NCI-H2196 treated with DMSO at 0.1 percent for 48 hours (cell line): ENCODE measurements at regions not wholly inside any gene's neighbourhood (a gene's known extent, or its start where the extent isn't known, plus 50 kb on each side); places are given as distances from the start of the nearest gene placed in this dataset.

Source experiments
- DNase-seq: peaks from one replicate; lab custom pipeline; 2025; ENCODE audit not compliant: unreplicated experiment; lab: John Stamatoyannopoulos, UW

GRCh38 chr2:183283209-183283608, 159.0 kb downstream of the NUP35 start:
- no peak for DNase-seq

DNA sequence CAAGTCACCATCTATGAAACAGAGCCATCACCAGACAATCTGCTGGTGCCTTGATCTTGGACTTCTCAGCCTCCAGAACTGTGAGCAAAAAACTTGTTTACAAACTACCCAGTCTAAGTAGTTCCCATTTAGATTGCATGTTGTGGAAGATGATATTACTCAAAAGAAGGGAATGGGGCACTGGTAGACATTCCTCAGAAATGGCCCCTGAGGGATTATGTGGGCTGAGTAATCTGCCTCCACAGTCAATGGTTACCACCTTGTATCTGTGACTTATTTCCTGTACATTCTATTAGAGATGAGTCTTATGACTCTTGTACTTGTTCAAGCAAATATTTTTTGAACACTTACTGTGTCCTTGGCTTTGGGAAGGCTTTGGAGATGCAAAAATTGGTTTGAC, 160.4 kb downstream of the NUP35 start:
- no peak for DNase-seq

DNA sequence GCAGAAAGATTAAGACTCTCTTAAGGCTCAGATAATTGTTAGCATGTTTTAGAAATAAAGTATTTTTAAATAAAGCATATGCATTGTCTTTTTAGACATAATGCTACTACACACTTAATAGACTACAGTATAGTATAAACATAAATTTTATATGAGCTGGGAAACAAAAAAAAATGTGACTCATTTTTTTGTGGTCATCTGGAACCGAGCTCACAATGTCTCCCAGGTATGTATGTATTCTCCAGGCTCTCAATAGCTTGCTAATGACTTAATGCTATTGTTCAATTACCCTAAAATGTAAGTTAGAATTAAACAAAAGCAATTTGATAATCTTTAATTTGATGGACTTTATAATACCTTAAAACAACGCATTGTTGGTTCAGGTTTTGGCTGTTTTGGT, 167.2 kb downstream of the NUP35 start:
- DNase-seq, result no peak

GRCh38 chr2:183292028-183292427, 167.8 kb downstream of the NUP35 start:
- DNase-seq, result no peak

GRCh38 chr2:183339311-183339710, 215.1 kb downstream of the NUP35 start:
- no peak for DNase-seq

DNA sequence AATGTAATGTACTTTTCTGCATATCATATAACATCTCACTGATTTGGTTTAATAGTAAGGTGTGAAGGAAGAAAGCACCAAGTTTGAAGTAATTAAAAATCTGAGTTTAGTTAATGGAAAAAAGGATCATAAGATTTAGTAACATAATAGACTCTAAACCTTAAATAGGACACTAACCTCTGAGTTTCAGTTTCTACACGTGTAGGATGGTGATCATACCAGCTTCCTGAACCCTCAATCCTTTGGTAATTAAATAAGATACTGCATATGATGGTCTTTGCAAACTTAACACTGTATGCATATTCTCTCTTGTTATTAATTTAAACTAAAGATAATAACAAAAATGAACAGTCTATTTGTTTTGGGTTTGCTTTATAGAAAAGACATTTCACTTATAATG, 216.8 kb downstream of the NUP35 start:
- DNase-seq, result no peak

DNA sequence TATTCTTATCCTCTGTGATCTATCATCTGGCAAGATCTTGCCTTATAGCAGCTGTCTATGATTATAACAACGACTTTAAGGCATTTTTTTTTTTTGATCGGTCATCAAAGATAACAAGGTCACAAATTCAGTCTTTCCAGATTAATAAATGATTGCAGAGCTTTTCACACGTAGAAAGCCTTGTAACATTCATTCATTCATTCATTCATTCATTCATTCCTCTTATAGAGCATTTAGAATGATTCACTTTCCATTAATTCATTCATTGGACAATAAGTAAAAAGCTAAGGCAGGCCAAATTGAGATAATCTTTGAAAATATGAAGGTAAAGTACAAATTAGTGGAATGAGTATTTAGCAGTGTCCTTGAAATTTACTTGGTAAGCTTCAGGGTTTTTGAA, 223.7 kb downstream of the NUP35 start:
- DNase-seq, result no peak

DNA sequence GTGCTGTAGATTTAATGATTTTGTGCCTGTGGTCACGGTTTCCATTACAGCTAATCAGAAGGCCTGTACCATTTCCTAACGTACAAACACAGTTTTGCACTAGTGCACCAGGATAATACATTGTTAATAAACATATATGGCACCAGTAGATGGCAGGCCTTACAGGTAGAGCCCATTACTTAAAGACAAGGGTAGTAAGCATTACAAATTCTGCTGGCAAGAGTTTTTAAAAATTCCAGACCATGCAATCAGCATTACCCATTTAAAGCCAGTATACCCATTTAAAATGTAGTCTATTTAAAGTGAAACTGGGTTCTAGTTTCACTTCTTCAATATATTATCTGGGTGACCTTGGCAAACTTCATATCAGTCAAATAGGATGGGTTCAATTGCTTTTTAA, 224.2 kb downstream of the NUP35 start:
- DNase-seq, result no peak

DNA sequence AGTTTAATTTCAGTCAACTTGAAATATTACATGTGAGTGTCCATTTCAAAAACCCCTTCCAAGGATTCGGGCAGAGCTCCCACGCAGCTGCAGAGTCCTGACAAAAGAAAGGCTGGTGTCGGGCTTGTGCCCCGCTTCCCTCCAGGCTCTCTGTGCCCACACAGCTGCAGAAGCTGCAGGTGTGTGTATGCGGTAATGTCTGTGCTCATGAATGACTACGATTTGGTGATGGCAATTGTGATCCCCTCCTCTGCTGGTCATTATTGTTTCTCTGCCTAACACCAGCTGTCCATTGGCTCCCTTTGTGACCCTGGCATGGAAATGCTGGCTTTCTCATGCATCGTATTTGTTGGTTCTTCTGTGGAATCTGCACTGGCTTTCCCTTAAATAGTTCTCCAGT, 224.8 kb downstream of the NUP35 start:
- DNase-seq, result no peak

GRCh38 chr2:183359867-183360266, 235.6 kb downstream of the NUP35 start:
- no peak for DNase-seq

GRCh38 chr2:183371545-183371944, 247.3 kb downstream of the NUP35 start:
- DNase-seq, result no peak

DNA sequence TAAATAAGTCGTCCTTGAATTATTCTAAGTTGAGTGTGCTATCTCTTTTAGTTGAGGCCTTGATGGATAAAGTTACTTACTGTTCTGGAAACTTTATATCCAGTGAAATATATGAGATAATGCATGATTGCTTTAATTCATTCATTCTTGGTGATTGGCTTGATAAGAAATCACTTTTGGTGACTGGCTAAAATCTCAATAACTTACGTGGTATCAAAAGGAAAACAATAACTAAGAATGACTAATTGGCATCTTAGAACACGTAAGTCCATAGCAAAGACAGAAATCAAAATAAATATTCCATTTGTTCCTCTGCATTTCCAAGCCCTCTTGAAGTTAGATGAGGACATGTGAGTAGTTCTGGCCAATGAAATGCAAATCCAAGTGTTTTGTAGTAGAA, 251.6 kb downstream of the NUP35 start:
- DNase-seq, result no peak

- DNase-seq, result no peak
These were observed 259.6 kb downstream of the NUP35 start for GRCh38 chr2:183383854-183384253.

- no peak for DNase-seq
These were observed 265.4 kb downstream of the NUP35 start for GRCh38 chr2:183389546-183390080.

- DNase-seq, result no peak
These were observed 265.9 kb downstream of the NUP35 start for GRCh38 chr2:183390109-183390508.

GRCh38 chr2:183404392-183404791, 280.1 kb downstream of the NUP35 start:
- no peak for DNase-seq

DNA sequence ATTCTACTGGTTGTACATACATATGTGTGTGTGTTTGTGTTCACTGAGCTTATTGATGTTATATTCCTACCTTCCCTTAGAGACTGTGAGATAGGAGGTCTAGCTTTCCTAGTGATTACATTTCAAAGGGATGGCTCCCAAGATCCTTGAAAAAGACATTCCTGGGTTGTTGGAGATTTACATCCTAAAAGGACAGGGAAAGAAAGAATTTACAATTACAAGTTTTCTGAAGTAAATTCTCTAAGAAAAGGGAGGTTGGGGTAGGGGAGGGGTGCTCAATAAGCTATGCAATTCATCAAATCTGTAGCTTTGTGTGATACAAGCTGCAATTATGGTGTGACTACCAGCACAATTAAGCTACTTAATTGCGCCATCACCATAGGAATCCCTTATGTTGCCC, 284.3 kb downstream of the NUP35 start:
- no peak for DNase-seq

GRCh38 chr2:183409662-183410061, 285.4 kb downstream of the NUP35 start:
- no peak for DNase-seq

- no peak for DNase-seq
These were observed 292.5 kb downstream of the NUP35 start for GRCh38 chr2:183416753-183417152.

DNA sequence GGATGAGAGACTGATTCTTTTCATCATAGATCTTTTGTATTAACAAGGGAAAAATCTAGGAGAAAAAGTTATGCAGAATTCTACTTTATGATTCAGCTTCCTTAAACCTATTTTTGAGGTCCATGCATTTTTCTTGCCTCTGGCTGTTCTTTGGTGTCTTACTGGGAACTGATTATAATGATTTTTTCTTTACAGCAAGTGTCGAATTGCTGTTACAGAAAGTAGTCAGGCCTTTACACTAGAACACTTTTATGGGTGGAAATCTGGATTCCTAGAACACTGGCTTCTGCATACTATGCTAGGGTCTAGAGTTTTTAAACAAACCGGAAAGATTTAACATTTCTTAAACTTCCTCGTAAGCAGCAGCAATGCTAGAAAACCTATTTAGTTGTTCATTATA, 302.6 kb downstream of the NUP35 start:
- no peak for DNase-seq

GRCh38 chr2:183427558-183427957, 303.3 kb downstream of the NUP35 start:
- DNase-seq, result no peak

GRCh38 chr2:183428881-183429280, 304.6 kb downstream of the NUP35 start:
- DNase-seq, result no peak

GRCh38 chr2:183438541-183438940, 314.3 kb downstream of the NUP35 start:
- no peak for DNase-seq

DNA sequence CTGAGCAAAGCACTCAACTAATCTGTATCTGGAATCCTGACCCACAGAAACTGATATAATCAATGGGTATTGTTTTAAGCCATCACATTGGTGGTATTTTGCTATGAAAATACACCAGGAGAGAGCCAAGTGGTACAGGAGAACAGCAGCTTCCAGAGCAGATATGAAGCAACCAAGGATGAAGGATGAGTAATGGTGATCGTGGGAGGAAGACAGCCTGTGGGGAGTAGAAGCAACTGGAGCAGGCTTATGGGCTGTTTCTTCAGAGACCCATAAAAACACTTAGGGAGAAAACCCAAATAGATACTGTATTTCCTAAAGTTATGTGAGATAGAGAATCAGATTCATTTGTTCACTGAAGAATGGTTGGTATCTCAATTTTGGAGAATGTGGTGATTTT, 330.8 kb downstream of the NUP35 start:
- no peak for DNase-seq
